ENCODE measurements at regions not wholly inside any gene's neighbourhood (a gene's known extent, or its start where the extent isn't known, plus 50 kb on each side); places are given as distances from the start of the nearest gene placed in this dataset.
"Not testable (repeated sequence)": the region's sequence is repeated elsewhere in the genome, so short reads cannot be mapped to it uniquely, and the experiment has no call there.

DNA sequence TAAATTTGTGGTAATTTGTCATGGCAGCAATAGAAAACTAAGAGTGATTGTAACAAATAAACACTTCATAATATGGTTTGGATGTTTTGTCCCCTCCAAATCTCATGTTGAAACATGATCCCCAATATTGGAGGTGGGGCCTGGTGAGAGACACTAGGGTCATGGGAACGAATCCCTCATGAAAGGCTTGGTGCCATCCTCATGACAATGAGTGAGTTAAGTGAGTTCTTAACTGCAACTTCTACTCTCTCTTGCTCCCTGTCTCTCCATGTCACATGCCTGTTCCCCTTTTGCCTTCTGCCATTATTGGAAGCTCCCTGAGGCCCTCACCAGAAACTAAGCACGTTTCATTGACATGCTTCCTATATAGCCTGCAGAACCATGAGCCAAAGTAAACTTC, 1233.2 kb downstream of the OLFM4 start:
- WGBS: 63% methylated on average over 2 of the region's 2 CpGs
- peak overlapping the region; percentile 66; the same call in 1 of the 2 replicates for H3K27ac ChIP-seq (ENCODE audit: low read depth, low read length)
- H3K9ac ChIP-seq (ENCODE audit: low read depth, low read length): no peak overlapping the region
- no peak overlapping the region for H3K4me3 ChIP-seq (ENCODE audit: low read length)
- no peaks in the 10 kb centered on the region for H3K27me3 ChIP-seq (ENCODE audit: insufficient read depth, low read length)
- H3K36me3 ChIP-seq (ENCODE audit: insufficient read depth, low read length): peaks cover 8% of the 10 kb centered on the region; the same call in 1 of the 2 replicates
- peaks cover 6% of the 10 kb centered on the region for H3K9me3 ChIP-seq (ENCODE audit: insufficient read depth, low read depth, low read length)
- H3K4me1 ChIP-seq (ENCODE audit: insufficient read depth, low read length): peaks cover 86% of the 10 kb centered on the region

GRCh38 chr13:54263868-54264267, 1235.3 kb downstream of the OLFM4 start:
- H3K27me3 ChIP-seq (ENCODE audit: insufficient read depth, low read length): no peaks in the 10 kb centered on the region
- peaks cover 6% of the 10 kb centered on the region for H3K9me3 ChIP-seq (ENCODE audit: insufficient read depth, low read depth, low read length)
- no peak overlapping the region for H3K9ac ChIP-seq (ENCODE audit: low read depth, low read length)
- H3K4me3 ChIP-seq (ENCODE audit: low read length): no peak overlapping the region
- H3K27ac ChIP-seq (ENCODE audit: low read depth, low read length): peak overlapping the region; percentile 66
- peaks cover 85% of the 10 kb centered on the region for H3K4me1 ChIP-seq (ENCODE audit: insufficient read depth, low read length)
- H3K36me3 ChIP-seq (ENCODE audit: insufficient read depth, low read length): peaks cover 8% of the 10 kb centered on the region; the same call in 1 of the 2 replicates

GRCh38 chr13:54267253-54267668, 1238.6 kb downstream of the OLFM4 start:
- WGBS: 2% methylated on average over 6 of the region's 6 CpGs
- Histone ChIP-seq H3K36me3 (ENCODE audit: insufficient read depth, low read length) (peaks cover 12% of the 10 kb centered on the region; the same call in 1 of the 2 replicates), H3K27ac (ENCODE audit: low read depth, low read length) (peak overlapping the region; percentile 100), H3K4me3 (ENCODE audit: low read length) (peak overlapping the region; percentile 41), H3K9ac (ENCODE audit: low read depth, low read length) (peak overlapping the region; percentile 88), H3K4me1 (ENCODE audit: insufficient read depth, low read length) (peaks cover 62% of the 10 kb centered on the region)
- H3K27me3 ChIP-seq (ENCODE audit: insufficient read depth, low read length); H3K9me3 ChIP-seq (ENCODE audit: insufficient read depth, low read depth, low read length): not testable (repeated sequence)

- Histone ChIP-seq H3K27ac (ENCODE audit: low read depth, low read length) (peak overlapping the region; percentile 100), H3K4me1 (ENCODE audit: insufficient read depth, low read length) (peaks cover 62% of the 10 kb centered on the region), H3K9ac (ENCODE audit: low read depth, low read length) (peak overlapping the region; percentile 88), H3K36me3 (ENCODE audit: insufficient read depth, low read length) (peaks cover 20% of the 10 kb centered on the region; the same call in 1 of the 2 replicates), H3K4me3 (ENCODE audit: low read length) (peak overlapping the region; percentile 62)
- not testable (repeated sequence) for H3K27me3 ChIP-seq (ENCODE audit: insufficient read depth, low read length); H3K9me3 ChIP-seq (ENCODE audit: insufficient read depth, low read depth, low read length)
- 4% methylated on average over 10 of the region's 11 CpGs for WGBS
These were observed 1239.5 kb downstream of the OLFM4 start for GRCh38 chr13:54268013-54268695.

DNA sequence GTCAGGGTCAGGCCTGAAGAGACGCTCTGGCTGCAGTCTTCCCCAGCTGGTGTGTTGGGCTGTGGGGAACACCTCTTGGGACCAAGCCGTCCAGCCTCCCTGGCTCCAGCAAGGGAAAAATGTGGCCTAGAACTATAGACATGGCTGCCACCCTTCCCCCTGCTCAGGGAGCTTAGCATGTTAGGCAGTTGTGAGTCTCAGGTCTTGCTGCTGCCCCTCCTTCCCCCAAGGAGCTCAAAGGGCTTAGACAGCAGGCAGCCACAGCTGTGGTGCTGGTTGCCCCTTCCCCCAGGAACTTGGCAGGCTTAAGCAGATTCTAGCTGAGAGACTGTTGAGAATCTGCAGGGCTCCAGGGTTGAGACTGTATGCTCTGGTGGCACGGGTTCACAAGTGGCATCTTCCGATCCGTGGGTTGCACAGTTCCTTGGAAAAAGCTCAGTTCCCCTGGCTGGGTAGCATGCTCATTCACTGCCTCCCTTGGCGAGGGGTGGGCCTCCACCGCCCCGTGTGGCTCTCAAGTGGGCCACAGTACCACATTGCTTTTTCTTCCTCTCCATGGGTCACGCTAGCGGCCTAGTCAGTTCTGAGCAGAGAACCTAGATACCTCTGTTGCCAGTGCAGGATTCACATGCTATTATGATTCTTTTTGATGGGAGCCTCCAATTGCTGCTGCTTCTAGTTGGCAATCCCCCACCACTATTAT, 1258.6 kb downstream of the OLFM4 start:
- no peaks in the 10 kb centered on the region for H3K27me3 ChIP-seq (ENCODE audit: insufficient read depth, low read length)
- peaks cover 23% of the 10 kb centered on the region for H3K4me1 ChIP-seq (ENCODE audit: insufficient read depth, low read length)
- no peaks in the 10 kb centered on the region for H3K9me3 ChIP-seq (ENCODE audit: insufficient read depth, low read depth, low read length)
- H3K36me3 ChIP-seq (ENCODE audit: insufficient read depth, low read length): peaks cover 11% of the 10 kb centered on the region
- 89% methylated on average over 10 of the region's 10 CpGs for WGBS
- no peak overlapping the region for H3K9ac ChIP-seq (ENCODE audit: low read depth, low read length)
- peak overlapping the region; percentile 63; the same call in 1 of the 2 replicates for H3K27ac ChIP-seq (ENCODE audit: low read depth, low read length)
- H3K4me3 ChIP-seq (ENCODE audit: low read length): no peak overlapping the region; the same call in 1 of the 2 replicates

DNA sequence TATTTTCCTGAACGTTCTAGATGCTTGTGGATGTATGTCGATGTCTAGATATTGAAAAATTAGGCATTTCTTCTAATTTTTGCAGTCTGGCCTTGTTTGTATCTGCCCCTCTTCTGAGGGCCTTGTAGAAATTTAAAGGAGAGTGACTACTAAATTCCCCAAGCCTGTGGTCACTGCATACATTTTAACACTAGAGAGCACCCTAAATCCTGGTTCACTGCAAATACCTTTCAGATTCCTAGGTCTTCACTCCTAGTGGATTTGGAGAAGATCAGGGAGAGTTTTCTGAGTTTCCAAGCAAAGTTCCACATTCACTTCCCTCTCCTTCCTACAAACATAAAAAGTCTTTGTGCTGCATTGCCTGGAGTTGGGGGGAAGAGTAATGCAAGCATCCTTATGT, 1272.5 kb downstream of the OLFM4 start:
- no peak overlapping the region for H3K9ac ChIP-seq (ENCODE audit: low read depth, low read length)
- no peak overlapping the region for H3K4me3 ChIP-seq (ENCODE audit: low read length)
- H3K9me3 ChIP-seq (ENCODE audit: insufficient read depth, low read depth, low read length): no peaks in the 10 kb centered on the region
- WGBS: 87% methylated on average over 2 of the region's 2 CpGs
- peaks cover 48% of the 10 kb centered on the region for H3K4me1 ChIP-seq (ENCODE audit: insufficient read depth, low read length)
- H3K36me3 ChIP-seq (ENCODE audit: insufficient read depth, low read length): peaks cover 25% of the 10 kb centered on the region
- no peak overlapping the region for H3K27ac ChIP-seq (ENCODE audit: low read depth, low read length)
- H3K27me3 ChIP-seq (ENCODE audit: insufficient read depth, low read length): no peaks in the 10 kb centered on the region

DNA sequence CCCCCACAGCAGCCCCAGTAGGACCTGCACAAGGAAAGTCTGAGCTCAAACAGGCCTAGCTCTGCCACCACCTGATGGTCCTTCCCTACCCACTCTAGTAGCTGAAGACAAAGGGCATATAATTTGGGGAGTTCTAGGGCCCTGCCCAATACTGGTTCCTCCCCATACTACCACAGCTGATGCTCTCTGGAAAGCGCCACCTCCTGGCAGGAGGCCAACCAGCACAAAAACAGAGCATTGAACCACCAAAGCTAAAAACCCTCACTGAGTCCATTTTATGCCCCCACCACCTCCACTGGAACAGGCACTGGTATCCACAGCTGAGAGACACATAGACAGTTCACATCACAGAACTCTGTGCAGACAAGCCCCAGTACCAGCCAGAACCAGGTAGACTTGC, 1276.8 kb downstream of the OLFM4 start:
- H3K4me1 ChIP-seq (ENCODE audit: insufficient read depth, low read length): peaks cover 55% of the 10 kb centered on the region
- H3K27me3 ChIP-seq (ENCODE audit: insufficient read depth, low read length): no peaks in the 10 kb centered on the region
- no peaks in the 10 kb centered on the region for H3K9me3 ChIP-seq (ENCODE audit: insufficient read depth, low read depth, low read length)
- H3K27ac ChIP-seq (ENCODE audit: low read depth, low read length): peak overlapping the region; percentile 48; the same call in 1 of the 2 replicates
- 90% methylated on average over 1 of the region's 1 CpG for WGBS
- peaks cover 36% of the 10 kb centered on the region for H3K36me3 ChIP-seq (ENCODE audit: insufficient read depth, low read length)
- no peak overlapping the region for H3K9ac ChIP-seq (ENCODE audit: low read depth, low read length)
- no peak overlapping the region for H3K4me3 ChIP-seq (ENCODE audit: low read length)

GRCh38 chr13:54312885-54313284, 1284.3 kb downstream of the OLFM4 start:
- Histone ChIP-seq H3K4me3 (ENCODE audit: low read length) (no peak overlapping the region), H3K27me3 (ENCODE audit: insufficient read depth, low read length) (no peaks in the 10 kb centered on the region), H3K9me3 (ENCODE audit: insufficient read depth, low read depth, low read length) (0 out of 2 replicates have a peak, but pooled peaks cover 5% of the 10 kb centered on the region), H3K27ac (ENCODE audit: low read depth, low read length) (no peak overlapping the region), H3K9ac (ENCODE audit: low read depth, low read length) (no peak overlapping the region), H3K36me3 (ENCODE audit: insufficient read depth, low read length) (peaks cover 34% of the 10 kb centered on the region), H3K4me1 (ENCODE audit: insufficient read depth, low read length) (peaks cover 20% of the 10 kb centered on the region)
- WGBS: 96% methylated on average over 16 of the region's 16 CpGs

DNA sequence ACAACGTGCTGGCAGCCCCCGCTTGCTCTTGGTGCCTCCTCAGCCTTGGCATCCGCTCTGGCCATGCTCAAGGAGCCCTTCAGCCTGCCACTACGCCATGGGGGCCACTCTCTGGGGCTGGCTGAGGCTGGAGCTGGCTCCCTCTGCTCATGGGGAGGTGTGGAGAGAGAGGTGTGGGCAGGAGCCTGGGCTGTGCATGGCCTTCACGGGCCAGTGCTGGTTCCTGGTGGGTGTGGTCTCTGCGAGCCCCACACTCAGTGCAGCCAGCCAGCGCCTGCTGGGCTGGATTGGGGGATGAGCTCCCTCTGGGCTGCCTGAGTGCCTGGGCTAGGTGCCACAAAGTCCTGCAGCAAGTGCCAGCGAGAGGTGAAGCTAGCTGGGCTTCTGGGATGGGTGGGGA, 1289.1 kb downstream of the OLFM4 start:
- no peak overlapping the region for H3K9ac ChIP-seq (ENCODE audit: low read depth, low read length)
- H3K9me3 ChIP-seq (ENCODE audit: insufficient read depth, low read depth, low read length): 0 out of 2 replicates have a peak, but pooled peaks cover 5% of the 10 kb centered on the region
- 94% methylated on average over 8 of the region's 8 CpGs for WGBS

DNA sequence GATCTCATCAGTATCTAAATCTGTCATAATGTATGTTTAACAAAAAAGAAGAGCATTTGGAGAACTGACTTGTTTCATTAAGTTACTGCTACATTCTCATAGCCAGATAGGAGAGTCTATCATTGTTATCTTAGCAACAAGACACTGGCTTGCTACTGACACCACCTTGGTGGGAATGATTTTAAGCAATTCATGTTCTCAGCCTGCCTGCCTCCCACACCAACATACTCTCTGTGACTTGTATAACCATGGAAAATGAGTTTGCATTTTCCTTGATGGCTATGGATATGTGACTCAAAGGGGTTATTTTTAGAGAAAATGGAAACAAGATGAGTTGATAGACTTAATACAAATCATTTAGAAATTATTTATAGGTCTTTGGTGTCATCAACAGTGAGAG, 1308.9 kb downstream of the OLFM4 start:
- Histone ChIP-seq H3K4me1 (ENCODE audit: insufficient read depth, low read length) (peaks cover 12% of the 10 kb centered on the region; the same call in 1 of the 2 replicates), H3K4me3 (ENCODE audit: low read length) (no peak overlapping the region), H3K9me3 (ENCODE audit: insufficient read depth, low read depth, low read length) (no peaks in the 10 kb centered on the region), H3K27me3 (ENCODE audit: insufficient read depth, low read length) (no peaks in the 10 kb centered on the region), H3K36me3 (ENCODE audit: insufficient read depth, low read length) (peaks cover 14% of the 10 kb centered on the region; the same call in 1 of the 2 replicates), H3K27ac (ENCODE audit: low read depth, low read length) (no peak overlapping the region), H3K9ac (ENCODE audit: low read depth, low read length) (no peak overlapping the region)

More for the DNA sequence above, 1289.1 kb downstream of the OLFM4 start:
- H3K27me3 ChIP-seq (ENCODE audit: insufficient read depth, low read length): no peaks in the 10 kb centered on the region
- peaks cover 38% of the 10 kb centered on the region for H3K36me3 ChIP-seq (ENCODE audit: insufficient read depth, low read length)
- H3K4me1 ChIP-seq (ENCODE audit: insufficient read depth, low read length): peaks cover 3% of the 10 kb centered on the region
- no peak overlapping the region for H3K27ac ChIP-seq (ENCODE audit: low read depth, low read length)
- H3K4me3 ChIP-seq (ENCODE audit: low read length): no peak overlapping the region

DNA sequence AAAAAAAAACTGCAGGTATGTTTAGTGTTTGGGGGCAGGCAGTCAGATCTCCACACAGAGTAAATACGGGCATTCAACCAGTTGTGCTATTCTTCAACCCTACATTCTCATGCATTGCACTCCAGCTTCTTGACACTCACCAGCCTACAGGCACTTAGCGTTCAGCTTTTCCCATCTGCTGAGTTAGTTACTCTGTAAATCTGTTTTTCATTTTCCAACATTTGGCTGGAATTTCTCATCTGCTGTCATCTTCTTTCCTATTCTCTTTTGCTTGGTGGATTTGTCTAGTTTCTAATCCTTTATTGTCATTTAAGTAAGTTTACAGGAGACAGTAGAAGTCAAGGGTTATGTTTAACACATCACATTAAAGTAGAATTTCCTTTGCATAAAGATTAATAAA, 1318.9 kb downstream of the OLFM4 start:
- Histone ChIP-seq H3K4me3 (ENCODE audit: low read length) (no peak overlapping the region), H3K9ac (ENCODE audit: low read depth, low read length) (no peak overlapping the region), H3K4me1 (ENCODE audit: insufficient read depth, low read length) (0 out of 2 replicates have a peak, but pooled peaks cover 3% of the 10 kb centered on the region), H3K9me3 (ENCODE audit: insufficient read depth, low read depth, low read length) (no peaks in the 10 kb centered on the region), H3K27ac (ENCODE audit: low read depth, low read length) (no peak overlapping the region), H3K27me3 (ENCODE audit: insufficient read depth, low read length) (no peaks in the 10 kb centered on the region), H3K36me3 (ENCODE audit: insufficient read depth, low read length) (peaks cover 10% of the 10 kb centered on the region; the same call in 1 of the 2 replicates)
- WGBS: 85% methylated on average over 2 of the region's 2 CpGs
